Breast epithelium (tissue), 4 donors: ENCODE measurements at regions not wholly inside any gene's neighbourhood (a gene's known extent, or its start where the extent isn't known, plus 50 kb on each side); places are given as distances from the start of the nearest gene placed in this dataset.

Experiments used
- DNase-seq, 2 donors: peaks; one replicate each; pipeline ENCODE4 v3.0.0-alpha.2; 2019; ENCODE audit warnings: low spot score in 2 of 2
- H3K27ac ChIP-seq, 2 donors: fragments of 200-600 bp; sonication (generic) in 1 of 2; one replicate each; pipeline ENCODE4 v1.5.1; 2016 to 2019; ENCODE audit warnings: mild to moderate bottlenecking in 1 of 2
- H3K27me3 ChIP-seq, 2 donors: fragments of 200-600 bp; sonication (generic) in 1 of 2; one replicate each; pipeline versions ENCODE4 v1.5.1 to v1.6.0; 2017 to 2019; ENCODE audit warnings: control low read depth in 1 of 2, mild to moderate bottlenecking in 1 of 2
- H3K36me3 ChIP-seq: fragments of 200-600 bp; one replicate; pipeline ENCODE4 v1.5.1; 2019
- H3K4me1 ChIP-seq, 2 donors: fragments of 200-600 bp; sonication (generic); one replicate each; pipeline ENCODE4 v1.5.1; 2016 to 2019; ENCODE audit warnings: control low read depth in 1 of 2
- H3K4me3 ChIP-seq, 3 donors: fragments of 200-600 bp; sonication (generic); 1 replicate in 2 of 3; 2 replicates in 1 of 3; pipeline ENCODE4 v1.5.1; 2016 to 2019; ENCODE audit warnings: mild to moderate bottlenecking in 3 of 3, moderate library complexity in 2 of 3
- H3K9me3 ChIP-seq, 2 donors: fragments of 200-600 bp; sonication (generic) in 1 of 2; one replicate each; pipeline ENCODE4 v1.5.1; 2016 to 2019; ENCODE audit warnings: control low read depth in 1 of 2
- POLR2A ChIP-seq: fragments of 450-650 bp; IDR thresholded peaks from one replicate; pipeline ENCODE4 v1.6.1; 2016; ENCODE audit warnings: antibody characterized with exemption, mild to moderate bottlenecking, moderate library complexity
- POLR2AphosphoS5 ChIP-seq, 3 donors: sonication (generic); formaldehyde crosslinking; IDR thresholded peaks; one replicate each; pipeline ENCODE4 v1.6.1; 2017; ENCODE audit warnings: antibody characterized with exemption in 3 of 3
- intact Hi-C: fragments of 100-400 bp; cut with DNase I; formaldehyde crosslinking; loops from one replicate; pipeline ENCODE4 v1.15.1; 2023; ENCODE audit warnings: low total_unique reads
- TF ChIP-seq, protein P1 (sequence below), 3 donors: fragments of 450-650 bp; IDR thresholded peaks; one replicate each; pipeline ENCODE4 v1.5.1; 2016 to 2017; ENCODE audit warnings: antibody characterized with exemption in 3 of 3, mild to moderate bottlenecking in 3 of 3, moderate library complexity in 3 of 3

DNA sequence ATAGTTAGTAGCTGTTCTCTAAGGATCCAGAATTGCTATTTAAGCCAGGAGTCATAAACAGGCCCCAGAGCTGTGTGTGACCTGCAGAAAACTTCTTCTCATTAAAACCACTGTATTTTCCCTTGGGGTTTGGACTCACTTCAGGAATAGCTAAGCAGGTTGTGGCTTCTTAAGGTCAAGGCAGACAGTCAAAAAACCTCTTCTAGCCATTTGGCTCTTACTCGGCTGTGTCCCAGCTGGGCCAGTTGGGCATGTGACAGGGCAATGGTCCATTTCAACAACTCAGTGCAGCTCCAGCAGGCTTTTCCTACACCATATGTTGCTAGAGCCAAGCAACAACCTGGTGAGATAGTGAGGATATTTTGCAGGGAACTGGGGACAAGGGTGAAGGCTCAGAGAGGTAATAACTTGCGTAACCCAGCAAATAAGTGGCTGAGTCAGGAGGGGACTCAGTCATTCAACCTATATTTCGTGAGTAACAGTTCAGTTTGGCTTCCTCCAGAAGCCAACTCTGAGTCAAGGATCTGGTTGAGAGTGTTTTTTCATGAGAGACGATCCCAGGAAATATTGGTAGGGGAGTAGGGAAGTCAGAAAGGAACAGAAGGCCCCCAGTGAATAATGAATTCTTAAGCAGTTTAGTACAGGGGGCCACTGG, 115.4 kb upstream of the PPP2R2B start:
- Histone ChIP-seq H3K9me3 (peaks cover 3 to 4% of the 10 kb centered on the region in 2 donors), H3K4me1 (no peaks in the 10 kb centered on the region), H3K27me3 (no peaks in the 10 kb centered on the region), H3K4me3 (no peak overlapping the region), H3K36me3 (no peaks in the 10 kb centered on the region), H3K27ac (no peak overlapping the region)
- intact Hi-C loops, result loop anchor here (10.0 kb wide), 1 partner anchor 201 kb away; no protein-coding TSS in a partner anchor
- no peak for DNase-seq
- TF ChIP-seq POLR2A (no peak), POLR2AphosphoS5 (IDR thresholded peaks at IDR 0.05) (no peak)
- TF ChIP-seq, protein P1, sequence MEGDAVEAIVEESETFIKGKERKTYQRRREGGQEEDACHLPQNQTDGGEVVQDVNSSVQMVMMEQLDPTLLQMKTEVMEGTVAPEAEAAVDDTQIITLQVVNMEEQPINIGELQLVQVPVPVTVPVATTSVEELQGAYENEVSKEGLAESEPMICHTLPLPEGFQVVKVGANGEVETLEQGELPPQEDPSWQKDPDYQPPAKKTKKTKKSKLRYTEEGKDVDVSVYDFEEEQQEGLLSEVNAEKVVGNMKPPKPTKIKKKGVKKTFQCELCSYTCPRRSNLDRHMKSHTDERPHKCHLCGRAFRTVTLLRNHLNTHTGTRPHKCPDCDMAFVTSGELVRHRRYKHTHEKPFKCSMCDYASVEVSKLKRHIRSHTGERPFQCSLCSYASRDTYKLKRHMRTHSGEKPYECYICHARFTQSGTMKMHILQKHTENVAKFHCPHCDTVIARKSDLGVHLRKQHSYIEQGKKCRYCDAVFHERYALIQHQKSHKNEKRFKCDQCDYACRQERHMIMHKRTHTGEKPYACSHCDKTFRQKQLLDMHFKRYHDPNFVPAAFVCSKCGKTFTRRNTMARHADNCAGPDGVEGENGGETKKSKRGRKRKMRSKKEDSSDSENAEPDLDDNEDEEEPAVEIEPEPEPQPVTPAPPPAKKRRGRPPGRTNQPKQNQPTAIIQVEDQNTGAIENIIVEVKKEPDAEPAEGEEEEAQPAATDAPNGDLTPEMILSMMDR (IDR thresholded peaks at IDR 0.05), result no peak

- no peaks in the 10 kb centered on the region for H3K36me3 ChIP-seq
- H3K9me3 ChIP-seq, result peaks cover 3 to 4% of the 10 kb centered on the region in 2 donors
- no peak overlapping the region for H3K27ac ChIP-seq
- TF ChIP-seq, protein P1 (IDR thresholded peaks at IDR 0.05), result no peak
- no peak for TF ChIP-seq POLR2AphosphoS5 (IDR thresholded peaks at IDR 0.05)
- no peak for TF ChIP-seq POLR2A
- DNase-seq, result no peak
- H3K4me3 ChIP-seq, result no peak overlapping the region
- no peaks in the 10 kb centered on the region for H3K27me3 ChIP-seq
- intact Hi-C loops, result loop anchor here (10.0 kb wide), 1 partner anchor 199 kb away; no protein-coding TSS in a partner anchor
- no peaks in the 10 kb centered on the region for H3K4me1 ChIP-seq
Measured at GRCh38 chr5:146995878-146996277, 117.3 kb upstream of the PPP2R2B start.

GRCh38 chr5:147015405-147015804, 136.8 kb upstream of the PPP2R2B start:
- intact Hi-C loops, result no loop called here
- H3K36me3 ChIP-seq, result no peaks in the 10 kb centered on the region
- no peaks in the 10 kb centered on the region for H3K9me3 ChIP-seq
- no peak for DNase-seq
- H3K27ac ChIP-seq, result no peak overlapping the region
- H3K4me3 ChIP-seq, result no peak overlapping the region
- H3K4me1 ChIP-seq, result no peaks in the 10 kb centered on the region
- no peak for TF ChIP-seq POLR2A
- no peak for TF ChIP-seq POLR2AphosphoS5 (IDR thresholded peaks at IDR 0.05)
- TF ChIP-seq, protein P1 (IDR thresholded peaks at IDR 0.05), result no peak
- no peaks in the 10 kb centered on the region for H3K27me3 ChIP-seq

- H3K4me3 ChIP-seq, result no peak overlapping the region
- DNase-seq, result no peak
- no peaks in the 10 kb centered on the region for H3K27me3 ChIP-seq
- no peaks in the 10 kb centered on the region for H3K36me3 ChIP-seq
- no peak for TF ChIP-seq POLR2AphosphoS5 (IDR thresholded peaks at IDR 0.05)
- intact Hi-C loops, result no loop called here
- no peaks in the 10 kb centered on the region for H3K4me1 ChIP-seq
- H3K9me3 ChIP-seq, result no peaks in the 10 kb centered on the region
- H3K27ac ChIP-seq, result no peak overlapping the region
Measured at GRCh38 chr5:147017191-147017590, 138.6 kb upstream of the PPP2R2B start.

DNA sequence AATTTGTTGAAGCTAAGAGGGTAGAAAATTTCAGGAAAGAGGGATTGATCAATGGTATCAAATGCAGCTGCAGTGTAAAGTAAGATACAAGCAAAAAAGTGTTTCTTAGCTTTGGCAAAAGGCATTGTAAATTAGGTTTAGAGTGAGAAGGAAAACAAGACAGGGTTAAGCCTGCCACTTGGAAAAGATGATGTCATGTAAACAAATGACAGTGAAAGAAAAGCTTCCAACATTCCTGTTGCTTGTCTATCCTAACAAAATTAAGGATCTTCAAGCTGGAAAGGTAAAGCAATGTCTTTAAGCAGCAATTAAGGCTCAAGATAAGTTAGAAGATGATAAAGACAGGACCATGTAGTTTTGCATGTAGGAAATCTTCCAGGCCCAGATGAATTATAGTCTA, 139.1 kb upstream of the PPP2R2B start:
- Histone ChIP-seq H3K4me1 (no peaks in the 10 kb centered on the region), H3K27me3 (no peaks in the 10 kb centered on the region), H3K36me3 (no peaks in the 10 kb centered on the region), H3K4me3 (no peak overlapping the region), H3K27ac (no peak overlapping the region), H3K9me3 (no peaks in the 10 kb centered on the region)
- intact Hi-C loops, result no loop called here
- no peak for DNase-seq
- TF ChIP-seq POLR2AphosphoS5 (IDR thresholded peaks at IDR 0.05) (no peak), POLR2A (no peak)
- TF ChIP-seq, protein P1 (IDR thresholded peaks at IDR 0.05), result no peak
